GM23248 (cell line): ENCODE measurements at regions not wholly inside any gene's neighbourhood (a gene's known extent, or its start where the extent isn't known, plus 50 kb on each side); places are given as distances from the start of the nearest gene placed in this dataset.

Experiments
- EZH2 ChIP-seq: fragments of 200-600 bp; sonication (generic); IDR thresholded peaks from 2 replicates; pipeline ENCODE4 v1.6.1; 2018; ENCODE audit warnings: antibody characterized with exemption, mild to moderate bottlenecking; ENCODE audit not compliant: insufficient read depth, poor library complexity, severe bottlenecking
- EZH2phosphoT487 ChIP-seq: fragments of 200-600 bp; sonication (generic); IDR thresholded peaks from 2 replicates; pipeline ENCODE4 v1.6.1; 2018; ENCODE audit warnings: antibody characterized with exemption, moderate library complexity, mild to moderate bottlenecking, low read depth; ENCODE audit not compliant: insufficient read depth

GRCh38 chr4:97028785-97029184 lies 1114.5 kb downstream of the STPG2 start:
- TF ChIP-seq EZH2: no peak
- no peak for TF ChIP-seq EZH2phosphoT487
